GM19455 (cell line): ENCODE measurements at regions not wholly inside any gene's neighbourhood (a gene's known extent, or its start where the extent isn't known, plus 50 kb on each side); places are given as distances from the start of the nearest gene placed in this dataset.
"Not testable (repeated sequence)": the region's sequence is repeated elsewhere in the genome, so short reads cannot be mapped to it uniquely, and the experiment has no call there.

Experiments
- ATAC-seq: cut with Tn5 transposase; IDR thresholded peaks from one replicate; pipeline ENCODE4 v1.9.1; 2021; ENCODE audit not compliant: unreplicated experiment

- no peak for ATAC-seq
Measured at GRCh38 chr10:45183174-45183573, 132.2 kb downstream of the OR13A1 start.

GRCh38 chr10:45197816-45198485, 117.5 kb downstream of the OR13A1 start:
- ATAC-seq = no peak

GRCh38 chr10:45198486-45199204, 116.8 kb downstream of the OR13A1 start:
- no peak for ATAC-seq

- ATAC-seq = no peak
Measured at GRCh38 chr10:45199205-45199740, 116.1 kb downstream of the OR13A1 start.

GRCh38 chr10:45201271-45201670, 114.1 kb downstream of the OR13A1 start:
- no peak for ATAC-seq

GRCh38 chr10:45202242-45202641, 113.2 kb downstream of the OR13A1 start:
- no peak for ATAC-seq

- ATAC-seq = no peak
Measured at GRCh38 chr10:45204954-45205775, 110.2 kb downstream of the OR13A1 start.

GRCh38 chr10:45209888-45210287, 105.5 kb downstream of the OR13A1 start:
- ATAC-seq = no peak

- no peak for ATAC-seq
Measured at GRCh38 chr10:45211576-45211975, 103.8 kb downstream of the OR13A1 start.

GRCh38 chr10:45219416-45219815, 96.0 kb downstream of the OR13A1 start:
- ATAC-seq = no peak

- ATAC-seq = no peak
Measured at GRCh38 chr10:45220931-45221330, 94.5 kb downstream of the OR13A1 start.

GRCh38 chr10:45224219-45224841, 91.1 kb downstream of the OR13A1 start:
- no peak for ATAC-seq

GRCh38 chr10:45227042-45227441, 88.4 kb downstream of the OR13A1 start:
- no peak for ATAC-seq

- no peak for ATAC-seq
Measured at GRCh38 chr10:45227456-45227855, 88.0 kb downstream of the OR13A1 start.

GRCh38 chr10:45229823-45230222, 85.6 kb downstream of the OR13A1 start:
- no peak for ATAC-seq

GRCh38 chr10:45235260-45235769, 80.1 kb downstream of the OR13A1 start:
- not testable (repeated sequence) for ATAC-seq

GRCh38 chr10:45235798-45236220, 79.6 kb downstream of the OR13A1 start:
- ATAC-seq = no peak

GRCh38 chr10:45238896-45239295, 76.5 kb downstream of the OR13A1 start:
- ATAC-seq = no peak

GRCh38 chr10:45239642-45240041, 75.8 kb downstream of the OR13A1 start:
- no peak for ATAC-seq

- no peak for ATAC-seq
Measured at GRCh38 chr10:45241865-45242520, 73.4 kb downstream of the OR13A1 start.
